Fibroblast of peridontal ligament (primary cell): ENCODE measurements at regions not wholly inside any gene's neighbourhood (a gene's known extent, or its start where the extent isn't known, plus 50 kb on each side); places are given as distances from the start of the nearest gene placed in this dataset.

Experiments
- DNase-seq: peaks from one replicate; pipeline ENCODE4 v3.0.0-alpha.2; 2010; ENCODE audit errors: extremely low read depth

DNA sequence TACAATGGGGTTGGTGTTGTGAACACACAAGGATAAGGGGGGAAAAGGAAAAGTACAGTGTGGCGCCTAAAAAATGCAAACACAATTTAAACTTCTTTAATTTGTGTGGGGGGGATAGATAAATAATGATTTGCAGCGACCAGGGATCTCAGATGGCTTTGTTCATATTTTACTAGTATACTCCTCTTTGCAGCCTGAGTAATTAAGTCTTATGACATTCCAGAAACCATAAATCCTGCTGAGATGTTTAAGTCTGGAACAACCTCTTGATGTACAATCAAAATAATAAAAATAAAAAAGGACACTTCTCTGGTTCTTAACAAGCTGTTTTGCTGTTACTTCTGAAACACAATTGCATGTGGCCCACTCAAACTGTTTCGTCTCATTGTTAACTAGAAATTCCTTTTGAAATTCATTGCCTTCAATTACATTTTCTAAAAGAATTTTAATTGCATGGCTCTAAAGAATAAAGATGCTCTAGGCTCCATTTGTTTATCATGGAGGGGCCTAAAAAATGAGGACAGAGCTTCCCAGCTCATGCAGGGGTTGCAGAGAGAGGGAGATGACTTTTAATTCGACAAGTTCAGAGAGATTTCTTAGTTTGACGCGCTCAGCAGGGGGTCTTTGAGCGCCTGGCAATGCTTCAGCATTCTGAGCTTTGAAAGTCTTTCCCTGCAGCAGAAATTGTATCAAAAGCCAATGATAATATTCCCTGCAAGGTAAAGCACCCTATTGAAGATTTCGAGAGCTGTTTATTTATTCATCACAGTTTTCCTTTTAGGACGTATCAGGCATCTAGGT lies 892.4 kb upstream of the TENM3 start:
- DNase-seq = no peak

DNA sequence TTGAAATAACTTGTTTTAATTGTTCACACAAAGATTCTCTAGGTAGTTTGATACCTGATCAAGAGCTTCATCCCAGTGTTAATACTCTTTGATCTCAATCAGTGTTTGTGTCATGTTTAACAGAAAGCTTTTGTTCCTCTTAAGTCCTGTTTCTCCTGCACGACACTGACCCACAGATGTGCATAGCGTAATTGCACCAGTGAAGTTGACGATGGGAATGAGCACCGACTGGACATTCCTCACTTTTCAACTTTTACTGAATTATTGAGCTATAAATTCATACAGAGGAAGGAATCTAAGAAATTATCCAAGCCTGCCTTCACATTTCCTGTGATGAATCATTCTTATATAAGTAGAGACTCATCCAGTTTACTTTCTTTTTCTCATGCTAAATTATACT lies 878.7 kb upstream of the TENM3 start:
- peak; percentile 13 for DNase-seq

DNA sequence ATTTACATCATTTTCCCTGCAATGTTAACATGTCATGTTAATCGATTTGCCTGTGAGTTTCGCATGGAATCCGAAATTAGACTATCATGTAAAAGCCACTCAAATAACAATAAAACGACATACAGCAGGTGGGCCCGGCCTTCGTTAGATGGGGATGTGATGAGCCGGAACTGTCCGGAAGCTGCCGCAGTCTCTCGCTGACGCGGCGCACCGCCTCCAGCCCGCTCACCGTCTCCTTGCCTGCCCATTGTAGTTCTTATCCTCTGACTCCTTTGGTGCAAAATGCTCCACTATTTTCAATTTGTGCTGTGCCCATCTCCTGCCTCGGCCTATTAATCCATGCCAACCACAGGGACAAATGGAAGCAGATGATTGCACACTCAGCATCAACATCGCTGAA lies 877.5 kb upstream of the TENM3 start:
- DNase-seq = no peak

DNA sequence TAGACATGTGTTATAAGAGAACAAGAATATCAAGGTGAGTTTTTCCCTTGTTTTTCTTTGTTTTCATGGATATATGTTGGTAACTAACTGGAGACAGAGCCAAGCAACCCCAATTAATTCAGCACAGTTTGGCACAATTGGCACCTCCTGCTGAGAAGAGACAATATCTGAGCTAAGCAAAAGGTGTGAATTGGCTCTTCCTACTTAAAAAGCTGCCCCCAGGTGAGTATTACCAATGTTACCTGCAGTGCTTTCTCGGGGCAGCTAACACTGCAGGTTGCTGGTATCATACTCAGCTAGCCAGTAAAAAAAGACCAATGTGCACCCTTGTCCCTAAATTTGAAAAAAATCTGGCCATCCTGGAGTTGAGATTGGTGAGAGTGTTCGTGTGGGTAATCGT lies 871.2 kb upstream of the TENM3 start:
- DNase-seq = no peak

DNA sequence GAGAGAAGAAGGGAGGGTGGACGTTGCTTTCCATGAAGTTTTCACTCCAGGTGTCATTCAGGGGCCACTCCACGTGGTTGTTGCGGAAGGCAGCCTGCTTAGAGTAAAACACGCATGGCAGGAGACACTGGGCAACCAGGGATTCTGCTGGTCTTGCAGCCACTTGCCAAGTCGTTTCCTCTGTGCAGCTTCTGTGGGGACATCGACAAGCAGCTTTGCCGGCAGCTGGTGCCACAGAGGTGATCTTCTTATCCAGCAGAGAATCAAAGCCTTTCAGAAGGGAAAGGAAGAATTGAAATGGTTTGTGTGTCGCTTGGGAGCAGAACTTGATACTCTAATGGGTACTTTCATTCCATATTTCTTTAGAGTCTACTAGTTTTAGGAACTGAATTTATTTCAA lies 867.1 kb upstream of the TENM3 start:
- DNase-seq = no peak

DNA sequence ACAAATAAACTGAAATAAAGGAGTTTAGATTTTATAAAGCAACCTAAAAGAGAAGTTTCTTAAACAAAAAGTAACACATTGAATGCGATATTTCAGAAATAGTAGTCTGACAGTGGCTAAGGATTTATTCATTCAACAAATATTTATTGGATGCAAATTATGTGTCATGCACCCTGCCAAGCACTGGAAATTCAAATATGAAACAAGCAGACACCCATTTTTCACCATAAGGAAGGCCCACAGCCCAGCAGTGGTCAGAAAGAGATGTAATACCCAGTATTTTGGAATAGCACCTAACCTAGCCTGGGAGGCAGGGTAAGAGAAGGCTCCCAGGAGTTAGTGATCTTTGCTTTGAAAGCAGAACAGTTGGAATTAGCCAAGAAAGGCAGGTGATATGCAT lies 855.1 kb upstream of the TENM3 start:
- no peak for DNase-seq

DNA sequence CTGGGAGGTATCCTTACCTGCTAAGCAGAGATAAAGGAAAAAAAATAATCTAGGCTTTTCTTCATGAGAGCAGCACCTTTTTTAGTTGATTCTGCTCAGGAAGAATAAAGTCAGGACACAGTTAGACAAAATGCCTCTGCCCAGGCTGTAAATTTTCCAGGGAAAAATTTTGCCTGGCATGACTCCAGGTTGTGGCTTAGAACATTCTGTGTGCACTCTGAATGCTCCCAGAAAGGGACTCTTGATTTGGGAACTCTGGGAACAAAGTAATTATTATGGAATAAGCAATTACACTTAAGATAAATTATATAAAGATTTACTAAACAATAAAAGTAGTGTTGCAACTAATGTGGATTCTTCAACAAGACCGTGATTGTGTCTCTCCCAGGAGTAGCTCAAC lies 826.2 kb upstream of the TENM3 start:
- DNase-seq = no peak

DNA sequence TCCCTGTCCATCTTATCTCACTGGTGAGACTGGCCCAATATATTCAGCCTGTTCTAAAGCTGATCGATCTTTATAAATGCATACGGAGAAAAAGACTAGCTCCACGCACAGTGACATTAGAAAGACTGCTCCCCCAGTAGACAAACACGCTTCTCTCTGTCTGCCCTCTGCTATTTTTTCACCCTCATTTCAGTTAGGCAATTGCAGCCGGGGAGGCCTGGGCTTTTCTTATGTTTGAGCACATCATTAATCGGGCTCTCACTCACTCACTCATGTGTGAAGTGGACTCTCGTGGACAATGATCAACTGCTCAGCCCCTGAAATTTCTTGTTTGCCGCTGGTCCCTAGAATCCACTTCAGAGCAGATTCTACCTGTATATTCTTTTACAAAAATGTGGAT lies 824.7 kb upstream of the TENM3 start:
- no peak for DNase-seq

DNA sequence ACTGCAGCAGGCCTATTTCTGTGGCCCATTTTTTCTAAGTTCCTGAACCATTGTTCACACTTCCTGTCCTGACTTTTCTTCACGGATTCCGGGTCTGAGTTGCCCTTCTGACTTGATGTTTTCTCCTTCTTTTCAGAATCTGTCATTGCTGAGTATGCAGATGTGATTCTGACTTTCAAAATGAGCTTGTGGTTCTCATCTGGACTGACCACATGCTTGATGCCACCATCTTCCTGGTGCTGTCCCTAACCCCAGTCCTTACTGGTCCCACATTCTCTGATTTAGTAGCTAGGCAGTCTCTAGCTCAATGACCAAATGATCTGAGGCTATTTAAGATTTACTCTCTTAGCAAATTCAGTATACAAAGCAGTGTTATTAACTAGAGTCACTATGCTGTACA lies 822.3 kb upstream of the TENM3 start:
- no peak for DNase-seq

DNA sequence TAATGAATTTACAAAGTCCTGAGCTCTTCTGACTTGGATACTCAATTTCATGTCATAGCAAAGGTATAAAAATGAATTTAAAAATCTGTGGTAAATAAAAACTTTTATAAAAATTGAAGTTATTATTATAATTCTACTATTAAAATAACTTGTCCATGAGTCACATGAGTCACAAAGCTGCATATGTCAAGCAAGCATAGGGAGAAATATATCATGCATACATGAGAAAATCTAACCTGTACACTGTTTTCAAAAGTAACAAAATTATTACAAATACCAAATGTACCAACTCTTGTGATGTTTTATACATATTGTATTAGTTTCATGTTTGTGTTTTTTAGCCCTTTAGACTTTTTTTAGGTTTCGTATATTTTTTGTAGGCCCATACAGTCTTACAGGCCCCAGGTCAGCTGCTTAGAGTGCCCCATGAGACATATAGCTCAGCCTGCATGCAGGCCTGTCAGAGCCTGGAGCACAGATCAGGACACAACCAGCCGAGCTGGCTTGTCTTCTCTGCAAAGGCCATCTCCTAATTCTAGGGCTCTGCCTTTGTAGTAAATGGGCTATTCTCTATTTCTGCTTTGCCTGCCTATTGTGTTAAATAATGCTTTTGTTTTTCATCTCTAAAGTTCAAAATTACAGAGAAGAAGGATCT lies 818.7 kb upstream of the TENM3 start:
- no peak for DNase-seq

DNA sequence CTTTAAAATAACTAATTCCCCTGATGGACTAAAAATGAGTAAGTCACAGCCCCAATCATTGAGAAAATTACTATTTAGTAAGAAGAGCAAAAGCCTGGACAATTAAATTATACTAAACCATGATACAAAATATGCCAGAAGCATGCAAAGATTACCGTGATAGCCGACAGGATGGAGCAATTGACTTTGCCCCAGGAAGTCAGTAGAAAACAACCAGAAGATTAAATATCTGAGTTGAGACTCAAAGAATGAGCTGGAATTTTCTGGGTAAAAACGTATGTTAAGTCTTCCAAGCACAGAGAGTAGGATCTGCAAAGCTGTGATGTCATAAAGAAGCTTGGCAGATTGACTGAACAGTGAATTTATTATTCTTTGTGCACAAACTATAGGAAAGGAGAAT lies 816.1 kb upstream of the TENM3 start:
- DNase-seq = peak; percentile 3

DNA sequence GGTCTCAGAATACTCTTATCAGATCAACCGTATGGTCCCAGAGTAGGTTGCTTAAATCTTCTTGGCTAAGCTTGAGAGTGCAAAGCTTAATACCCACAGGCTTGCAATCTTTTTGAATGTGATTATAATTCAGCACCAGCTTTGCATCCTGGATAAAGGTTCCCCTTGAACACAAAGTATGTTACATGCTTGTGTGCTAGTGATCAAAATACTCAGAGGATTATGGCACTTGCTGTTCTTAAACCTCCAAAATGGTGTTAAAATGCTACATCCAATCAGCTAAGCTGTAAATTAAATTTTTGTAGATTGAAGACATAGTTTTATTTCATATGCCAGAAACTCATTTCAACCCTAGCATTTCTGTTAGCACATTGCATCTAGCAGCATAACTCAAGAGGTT lies 812.2 kb upstream of the TENM3 start:
- DNase-seq = no peak

DNA sequence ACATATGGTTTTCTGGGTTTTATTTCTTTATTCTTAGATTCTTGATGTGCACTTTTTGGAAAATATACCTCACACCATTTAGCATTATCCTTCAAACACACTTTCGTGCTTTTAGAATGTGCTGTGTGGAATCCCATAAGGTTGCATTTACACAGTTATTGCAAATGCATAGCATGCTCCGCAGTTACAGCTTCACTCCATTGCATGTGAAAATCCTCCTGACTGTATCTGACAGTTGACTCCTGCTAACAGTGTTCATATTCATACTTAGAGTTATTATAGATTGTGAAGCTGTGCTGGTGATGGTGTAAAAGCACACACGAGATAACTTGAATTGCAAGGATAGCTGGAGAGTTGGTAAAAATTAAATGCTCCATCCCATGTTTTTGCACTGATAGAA lies 811.5 kb upstream of the TENM3 start:
- DNase-seq = no peak

DNA sequence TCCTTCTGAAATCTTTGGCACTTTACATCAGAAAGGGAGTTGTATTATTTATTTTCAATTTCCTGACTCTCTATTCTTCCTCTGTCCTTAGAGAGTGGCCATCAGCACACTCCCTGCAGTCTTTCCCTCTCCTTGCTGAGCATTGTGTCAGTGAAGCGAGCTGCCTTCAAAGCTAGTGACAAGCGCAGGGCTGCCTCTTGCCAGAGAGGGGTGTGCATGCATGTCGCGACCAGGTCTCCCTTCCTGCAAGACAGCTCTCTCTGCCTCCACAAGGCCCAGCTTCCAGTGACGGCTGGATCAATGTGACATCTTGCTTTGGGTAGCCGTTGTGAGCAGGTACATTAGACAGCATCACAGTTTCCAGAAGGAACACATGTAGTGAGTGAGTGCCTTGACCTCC lies 810.9 kb upstream of the TENM3 start:
- DNase-seq = no peak

DNA sequence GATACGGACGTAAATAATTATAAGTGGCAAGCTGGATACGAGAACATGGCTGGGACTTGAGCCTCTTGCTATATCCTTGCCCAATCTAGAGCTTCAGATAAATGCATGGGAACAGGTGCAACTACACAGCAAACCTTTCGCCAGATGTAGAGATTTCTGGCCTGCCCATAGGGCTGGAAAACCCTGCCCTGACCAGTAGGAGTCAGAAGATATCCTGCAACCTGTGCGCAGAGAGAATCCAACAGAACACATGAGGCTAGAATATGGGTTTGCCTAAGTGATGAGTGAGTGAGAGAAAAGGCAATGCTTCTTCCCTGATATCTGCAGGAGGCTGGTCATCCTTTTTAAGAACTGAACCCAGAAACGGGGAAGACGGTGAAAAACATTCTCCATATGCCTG lies 805.3 kb upstream of the TENM3 start:
- no peak for DNase-seq

DNA sequence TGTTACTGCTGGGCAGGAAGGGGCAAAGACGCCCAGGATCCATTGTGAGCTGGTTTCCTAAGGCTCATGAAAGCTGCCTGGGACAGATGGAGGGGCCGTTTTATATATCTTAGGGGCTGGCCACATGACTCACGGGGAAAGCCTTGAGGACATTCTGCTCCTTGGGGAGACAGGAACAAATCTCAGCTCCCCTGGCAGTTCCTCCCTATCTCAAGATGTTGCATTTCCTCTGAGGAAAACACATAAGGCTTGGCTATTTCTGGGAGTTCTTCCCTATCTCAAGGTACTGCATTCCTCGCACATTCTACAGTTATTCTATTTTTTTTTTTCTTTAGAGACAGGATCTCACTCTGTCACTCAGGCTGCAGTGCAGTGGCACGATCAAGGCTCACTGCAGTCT lies 804.6 kb upstream of the TENM3 start:
- DNase-seq = no peak

DNA sequence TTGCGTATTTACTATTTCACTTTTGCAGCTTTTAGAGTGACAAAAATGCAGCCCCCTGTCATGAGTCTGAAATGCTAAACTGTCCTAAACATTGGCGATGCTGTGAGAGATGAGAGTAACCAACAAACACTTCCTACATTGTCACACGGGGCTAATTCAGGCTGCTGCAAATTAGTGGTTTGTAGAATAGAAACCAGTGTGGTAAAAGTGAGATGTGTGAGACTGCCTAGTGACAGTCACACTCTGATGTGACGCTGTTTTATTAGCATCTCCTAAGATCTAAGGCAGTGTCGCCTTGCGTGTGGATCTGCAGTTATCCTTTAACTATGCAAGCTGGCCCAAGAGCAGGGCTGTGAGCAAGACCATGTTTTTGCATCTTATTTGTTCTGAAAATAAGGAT lies 800.2 kb upstream of the TENM3 start:
- no peak for DNase-seq

DNA sequence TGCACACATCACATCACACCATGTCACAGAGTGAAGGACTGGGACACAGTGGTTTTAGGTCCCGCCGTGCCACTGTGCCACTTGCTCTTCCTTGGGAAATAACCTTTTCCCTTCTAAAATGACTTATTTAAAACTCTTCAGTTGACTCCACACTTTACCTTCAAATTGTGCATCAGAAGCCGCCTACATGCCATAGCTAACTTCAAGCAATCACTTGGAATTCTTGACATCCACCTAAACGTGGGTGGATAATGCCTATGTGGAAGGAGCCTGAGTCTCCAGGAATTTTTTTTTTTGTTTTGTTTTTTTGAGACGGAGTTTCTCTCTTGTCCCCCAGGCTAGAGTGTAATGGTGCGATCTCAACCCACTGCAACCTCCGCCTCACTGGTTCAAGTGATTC lies 777.4 kb upstream of the TENM3 start:
- no peak for DNase-seq

DNA sequence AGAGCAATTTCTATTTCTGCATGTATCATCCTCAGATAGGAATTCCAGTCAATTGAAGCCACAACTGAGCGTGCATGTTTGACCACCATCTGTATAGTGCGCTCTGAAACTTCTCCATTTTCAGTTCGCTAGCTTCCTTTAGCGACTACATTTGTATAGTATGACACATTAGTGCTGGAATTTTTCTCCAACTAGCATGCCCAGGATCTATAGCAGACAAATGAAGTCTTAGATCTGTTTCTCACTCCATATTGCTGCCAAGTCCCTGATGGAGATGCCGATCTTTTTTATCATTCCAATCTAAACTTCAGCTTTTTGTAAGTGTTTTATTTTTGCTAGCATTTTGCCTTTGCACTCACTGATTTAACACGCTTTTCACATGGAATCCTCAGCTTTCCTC lies 774.8 kb upstream of the TENM3 start:
- DNase-seq = no peak

DNA sequence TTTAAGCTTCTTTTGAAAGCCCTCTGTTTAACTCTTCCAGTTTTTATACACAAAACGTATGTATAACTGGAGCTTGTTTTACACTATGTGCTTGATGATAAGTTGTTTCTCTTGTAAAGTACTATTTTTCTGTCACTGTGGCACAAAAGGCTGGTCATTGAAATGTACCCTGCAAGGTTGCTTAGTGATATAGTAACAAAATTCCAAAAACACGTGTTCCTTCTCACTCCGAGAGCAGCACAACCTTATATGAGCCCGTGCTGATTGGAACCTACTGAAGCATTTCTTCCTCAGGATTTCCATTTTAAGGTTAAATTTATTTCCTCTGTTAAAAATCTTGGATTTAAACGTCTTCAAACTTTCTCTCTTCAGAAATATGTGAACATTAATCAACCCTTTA lies 772.9 kb upstream of the TENM3 start:
- no peak for DNase-seq

DNA sequence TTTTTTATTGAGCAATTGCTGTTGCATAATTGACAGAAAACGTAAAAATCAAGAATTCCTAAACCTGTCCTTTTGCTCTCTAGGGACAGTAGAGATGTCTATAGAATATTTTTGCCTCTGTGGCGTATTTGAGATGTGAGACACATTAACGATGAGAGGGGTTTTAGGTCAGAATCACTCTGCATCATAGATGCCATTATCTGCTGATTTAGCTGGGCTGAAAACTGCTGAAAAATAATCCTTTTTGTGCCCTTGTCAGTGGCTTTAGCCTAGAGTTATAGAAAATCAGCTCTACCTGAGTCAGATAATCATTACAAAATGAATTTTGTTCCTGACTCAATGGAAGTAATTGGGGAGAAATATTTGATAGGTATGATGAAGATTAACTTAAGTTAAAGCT lies 767.8 kb upstream of the TENM3 start:
- DNase-seq = no peak

DNA sequence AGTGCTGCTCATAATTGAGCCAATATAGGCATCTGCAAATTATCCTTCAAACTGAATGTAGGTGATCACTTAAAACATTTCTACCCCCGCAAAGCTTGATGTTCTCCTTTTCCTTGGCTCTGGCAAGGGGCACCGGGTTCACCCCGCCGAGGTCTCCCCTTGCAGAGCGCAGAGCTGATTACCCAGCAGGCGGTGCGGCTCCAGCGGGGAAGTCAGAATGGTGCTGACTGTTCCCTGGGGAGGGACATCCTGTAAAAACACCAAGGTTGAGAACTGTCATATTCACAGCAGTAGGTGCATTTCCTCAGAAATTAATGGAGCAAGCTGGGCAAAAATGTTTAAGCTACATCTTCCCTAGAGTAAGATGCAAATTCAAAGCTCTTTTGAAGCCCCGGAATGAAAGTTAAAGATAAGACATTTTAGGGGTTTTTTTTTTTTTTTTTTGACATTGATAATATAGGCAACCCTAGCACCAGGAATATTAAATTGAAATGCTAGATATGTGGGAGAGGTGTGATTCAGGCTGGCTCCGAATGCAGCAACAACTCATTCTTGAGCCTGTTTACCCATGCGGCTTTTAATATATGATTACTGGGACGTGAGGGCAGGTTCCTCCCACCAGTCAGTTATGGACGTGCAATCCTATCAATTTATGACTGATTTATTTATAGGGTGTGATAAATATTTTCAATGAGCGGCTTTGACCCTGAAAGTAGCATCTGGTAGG lies 767.3 kb upstream of the TENM3 start:
- no peak for DNase-seq

DNA sequence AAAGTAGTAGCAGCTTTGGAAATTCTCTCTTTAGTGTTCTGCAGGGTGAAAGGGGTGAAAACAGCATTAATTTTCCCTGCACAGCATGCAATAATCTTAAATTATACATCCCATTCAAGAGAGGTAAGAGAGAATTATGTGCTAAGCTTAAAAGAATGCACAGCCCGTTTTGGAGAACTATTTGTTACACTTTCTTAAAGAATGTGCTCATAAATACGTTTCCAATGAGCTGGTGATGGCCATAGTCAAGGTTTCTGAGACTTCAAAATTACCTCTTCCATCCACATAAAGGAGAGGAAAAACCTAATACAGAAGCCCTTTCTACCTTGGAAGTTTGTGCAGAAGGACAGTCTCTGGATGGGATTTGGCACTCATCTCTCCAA lies 766.7 kb upstream of the TENM3 start:
- DNase-seq = no peak
